Endodermal cell (in vitro differentiated cells): ENCODE measurements at regions not wholly inside any gene's neighbourhood (a gene's known extent, or its start where the extent isn't known, plus 50 kb on each side); places are given as distances from the start of the nearest gene placed in this dataset.
"Not testable (repeated sequence)": the region's sequence is repeated elsewhere in the genome, so short reads cannot be mapped to it uniquely, and the experiment has no call there.

Source experiments
- DNase-seq: peaks from one replicate; pipeline ENCODE4 v3.0.0-alpha.2; 2017
- H3K27ac ChIP-seq: 2 replicates; pipeline ENCODE4 v1.5.1; 2013; ENCODE audit warnings: mild to moderate bottlenecking, low read depth, low read length, moderate library complexity
- H3K27me3 ChIP-seq: 2 replicates; pipeline ENCODE4 v1.6.1; 2013; ENCODE audit warnings: mild to moderate bottlenecking, low read length, moderate library complexity; ENCODE audit not compliant: insufficient read depth, control insufficient read depth, poor library complexity, severe bottlenecking
- H3K36me3 ChIP-seq: 2 replicates; pipeline ENCODE4 v1.7.0; 2013; ENCODE audit warnings: mild to moderate bottlenecking, low read length, moderate library complexity; ENCODE audit not compliant: control insufficient read depth, insufficient read depth
- H3K4me1 ChIP-seq: one replicate; pipeline ENCODE4 v1.7.0; 2013; ENCODE audit warnings: low read length; ENCODE audit not compliant: control insufficient read depth, insufficient read depth
- H3K4me3 ChIP-seq: 2 replicates; pipeline ENCODE4 v1.5.1; 2013; ENCODE audit warnings: mild to moderate bottlenecking, low read length, moderate library complexity
- H3K9ac ChIP-seq: 2 replicates; pipeline ENCODE4 v1.6.1; 2013; ENCODE audit warnings: mild to moderate bottlenecking, low read length, moderate library complexity; ENCODE audit not compliant: poor library complexity, severe bottlenecking; ENCODE audit errors: extremely low read depth
- H3K9me3 ChIP-seq: 2 replicates; pipeline ENCODE4 v1.6.1; 2013; ENCODE audit warnings: mild to moderate bottlenecking, low read length, moderate library complexity; ENCODE audit not compliant: control insufficient read depth
- H3K27ac Mint-ChIP-seq: 2 replicates; pipeline ENCODE4 v1.8.0; 2020; ENCODE audit warnings: mixed read lengths
- H3K27me3 Mint-ChIP-seq: 2 replicates; pipeline ENCODE4 v1.8.0; 2021; ENCODE audit warnings: mild to moderate bottlenecking, mixed read lengths; ENCODE audit not compliant: insufficient read depth
- H3K36me3 Mint-ChIP-seq: 2 replicates; pipeline ENCODE4 v1.8.0; 2020; ENCODE audit warnings: low read depth, mixed read lengths
- H3K4me1 Mint-ChIP-seq: 2 replicates; pipeline ENCODE4 v1.8.0; 2020; ENCODE audit warnings: mixed read lengths
- H3K4me3 Mint-ChIP-seq: 2 replicates; pipeline ENCODE4 v1.8.0; 2020; ENCODE audit warnings: mild to moderate bottlenecking, moderate library complexity, mixed read lengths
- H3K9me3 Mint-ChIP-seq: 2 replicates; pipeline ENCODE4 v1.8.0; 2020; ENCODE audit warnings: mild to moderate bottlenecking, mixed read lengths
- WGBS, 2 experiments: methylation state at CpG; one replicate each; pipeline versions ENCODE4 v1.1.5 to v1.1.7; 2013; ENCODE audit warnings: missing lambda C conversion rate in 2 of 2, mixed read lengths in 1 of 2; ENCODE audit not compliant: insufficient coverage in 1 of 2, insufficient read length in 1 of 2; 5-methylcytosine and 5-hydroxymethylcytosine counted together
- TF ChIP-seq, protein P1 (sequence below): fragments of 200-600 bp; sonication (generic); conservative IDR thresholded peaks from 2 replicates; pipeline ENCODE4 v1.5.0; 2021; ENCODE audit warnings: antibody characterized with exemption, mild to moderate bottlenecking

DNA sequence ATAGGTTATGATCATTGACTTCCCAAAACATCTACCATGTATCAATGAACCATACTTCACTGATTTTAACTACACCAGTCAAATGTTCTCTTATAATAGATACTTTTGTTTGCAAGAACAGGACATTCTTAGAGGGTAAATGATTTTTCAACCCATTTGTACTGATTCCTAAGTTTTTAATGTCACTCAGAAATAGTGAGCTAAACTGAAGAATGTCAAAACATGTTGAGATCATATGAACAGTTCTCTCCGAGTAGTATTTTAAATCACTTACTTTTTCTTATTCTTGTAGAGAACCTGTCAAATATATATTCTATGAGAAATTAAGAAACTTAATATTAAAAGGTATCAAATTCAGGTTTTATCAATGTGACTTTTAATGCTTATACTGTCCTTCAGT lies 1362.9 kb upstream of the SLC39A10 start:
- H3K4me3 Mint-ChIP-seq, result no peak overlapping the region
- WGBS, 2 experiments, result 71% methylated on average over 1 of the region's 1 CpG; no CpG with 5 or more reads in 1 of the 2 experiments
- H3K9me3 Mint-ChIP-seq, result no peaks in the 10 kb centered on the region
- H3K4me3 ChIP-seq, result no peak overlapping the region
- TF ChIP-seq, protein P1, sequence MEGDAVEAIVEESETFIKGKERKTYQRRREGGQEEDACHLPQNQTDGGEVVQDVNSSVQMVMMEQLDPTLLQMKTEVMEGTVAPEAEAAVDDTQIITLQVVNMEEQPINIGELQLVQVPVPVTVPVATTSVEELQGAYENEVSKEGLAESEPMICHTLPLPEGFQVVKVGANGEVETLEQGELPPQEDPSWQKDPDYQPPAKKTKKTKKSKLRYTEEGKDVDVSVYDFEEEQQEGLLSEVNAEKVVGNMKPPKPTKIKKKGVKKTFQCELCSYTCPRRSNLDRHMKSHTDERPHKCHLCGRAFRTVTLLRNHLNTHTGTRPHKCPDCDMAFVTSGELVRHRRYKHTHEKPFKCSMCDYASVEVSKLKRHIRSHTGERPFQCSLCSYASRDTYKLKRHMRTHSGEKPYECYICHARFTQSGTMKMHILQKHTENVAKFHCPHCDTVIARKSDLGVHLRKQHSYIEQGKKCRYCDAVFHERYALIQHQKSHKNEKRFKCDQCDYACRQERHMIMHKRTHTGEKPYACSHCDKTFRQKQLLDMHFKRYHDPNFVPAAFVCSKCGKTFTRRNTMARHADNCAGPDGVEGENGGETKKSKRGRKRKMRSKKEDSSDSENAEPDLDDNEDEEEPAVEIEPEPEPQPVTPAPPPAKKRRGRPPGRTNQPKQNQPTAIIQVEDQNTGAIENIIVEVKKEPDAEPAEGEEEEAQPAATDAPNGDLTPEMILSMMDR, result no peak
- H3K36me3 Mint-ChIP-seq, result no peaks in the 10 kb centered on the region
- DNase-seq, result no peak
- H3K27ac ChIP-seq, result no peak overlapping the region
- H3K27ac Mint-ChIP-seq, result no peak overlapping the region
- H3K27me3 ChIP-seq, result no peaks in the 10 kb centered on the region
- H3K4me1 ChIP-seq, result no peaks in the 10 kb centered on the region
- no peaks in the 10 kb centered on the region for H3K9me3 ChIP-seq
- no peaks in the 10 kb centered on the region for H3K27me3 Mint-ChIP-seq
- H3K9ac ChIP-seq, result no peak overlapping the region
- H3K4me1 Mint-ChIP-seq, result no peaks in the 10 kb centered on the region
- no peaks in the 10 kb centered on the region for H3K36me3 ChIP-seq

DNA sequence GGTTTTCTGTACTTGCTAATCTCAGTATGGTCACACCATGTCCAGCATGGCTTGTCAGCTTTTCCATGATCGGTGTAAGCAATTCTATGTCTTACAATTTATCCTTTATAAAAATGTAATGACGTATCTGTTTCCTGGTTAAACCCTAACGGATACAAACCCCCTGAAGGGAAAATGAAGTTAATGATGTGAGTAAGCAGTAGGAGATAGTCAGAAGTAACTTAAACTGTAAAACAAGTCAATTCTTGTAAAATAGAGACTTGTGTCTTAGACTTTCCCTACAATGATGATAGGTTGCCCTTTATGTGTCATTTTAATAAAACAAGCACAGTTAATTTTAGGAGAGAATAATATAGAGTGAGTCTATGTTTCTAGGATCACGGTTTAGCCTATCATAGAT lies 1365.9 kb upstream of the SLC39A10 start:
- H3K27me3 Mint-ChIP-seq, result no peaks in the 10 kb centered on the region

DNA sequence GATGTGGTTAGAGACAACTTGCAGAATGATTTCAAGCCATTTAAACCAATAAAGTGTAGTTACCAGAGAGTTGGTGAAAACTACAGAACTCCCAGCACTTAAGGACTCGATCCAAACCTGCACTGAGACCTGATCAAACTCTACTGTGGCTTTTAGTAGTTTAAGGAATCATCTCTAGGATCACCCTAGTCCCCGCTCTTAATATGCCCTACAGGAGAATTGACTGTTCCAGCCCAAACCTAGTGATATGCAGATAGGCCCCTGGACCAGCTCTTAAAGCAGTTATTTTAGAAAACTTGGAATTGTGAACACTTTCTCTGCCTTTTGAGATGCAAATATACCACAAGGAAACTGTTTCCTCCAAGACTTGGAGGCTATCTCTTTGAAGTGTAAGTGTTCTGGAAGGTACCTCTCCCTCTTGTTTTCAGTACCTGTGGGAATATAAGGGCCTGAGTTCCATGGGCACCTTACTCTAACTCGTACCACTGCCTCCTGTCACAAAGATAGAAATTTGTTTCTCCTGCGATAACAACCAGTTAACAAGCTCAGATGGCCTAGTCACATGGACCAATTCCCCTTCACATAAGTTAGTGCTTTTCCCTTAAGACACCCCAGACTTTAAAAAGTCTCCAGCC lies 1367.2 kb upstream of the SLC39A10 start:
- no peaks in the 10 kb centered on the region for H3K36me3 ChIP-seq
- TF ChIP-seq, protein P1, result no peak
- no peak overlapping the region for H3K27ac ChIP-seq
- no peaks in the 10 kb centered on the region for H3K4me1 Mint-ChIP-seq
- H3K27ac Mint-ChIP-seq, result no peak overlapping the region
- H3K9me3 Mint-ChIP-seq, result no peaks in the 10 kb centered on the region
- no peaks in the 10 kb centered on the region for H3K4me1 ChIP-seq
- no peaks in the 10 kb centered on the region for H3K9me3 ChIP-seq
- no peak overlapping the region for H3K4me3 Mint-ChIP-seq
- DNase-seq, result no peak
- H3K27me3 Mint-ChIP-seq, result no peaks in the 10 kb centered on the region
- 75 to 89% methylated on average over 3 to 4 of the region's 4 CpGs for WGBS, 2 experiments
- no peaks in the 10 kb centered on the region for H3K27me3 ChIP-seq
- no peak overlapping the region for H3K4me3 ChIP-seq
- no peaks in the 10 kb centered on the region for H3K36me3 Mint-ChIP-seq
- H3K9ac ChIP-seq, result no peak overlapping the region

More for the DNA sequence above, 1365.9 kb upstream of the SLC39A10 start:
- Histone ChIP-seq H3K27me3 (no peaks in the 10 kb centered on the region), H3K27ac (no peak overlapping the region), H3K4me1 (no peaks in the 10 kb centered on the region), H3K9me3 (no peaks in the 10 kb centered on the region), H3K4me3 (no peak overlapping the region), H3K9ac (no peak overlapping the region), H3K36me3 (no peaks in the 10 kb centered on the region)
- Mint-ChIP-seq H3K36me3 (no peaks in the 10 kb centered on the region), H3K4me3 (no peak overlapping the region), H3K27ac (no peak overlapping the region), H3K9me3 (no peaks in the 10 kb centered on the region), H3K4me1 (no peaks in the 10 kb centered on the region)
- 89% methylated on average over 4 of the region's 4 CpGs; no CpG with 5 or more reads in 1 of the 2 experiments for WGBS, 2 experiments
- DNase-seq, result no peak
- TF ChIP-seq, protein P1, result no peak

DNA sequence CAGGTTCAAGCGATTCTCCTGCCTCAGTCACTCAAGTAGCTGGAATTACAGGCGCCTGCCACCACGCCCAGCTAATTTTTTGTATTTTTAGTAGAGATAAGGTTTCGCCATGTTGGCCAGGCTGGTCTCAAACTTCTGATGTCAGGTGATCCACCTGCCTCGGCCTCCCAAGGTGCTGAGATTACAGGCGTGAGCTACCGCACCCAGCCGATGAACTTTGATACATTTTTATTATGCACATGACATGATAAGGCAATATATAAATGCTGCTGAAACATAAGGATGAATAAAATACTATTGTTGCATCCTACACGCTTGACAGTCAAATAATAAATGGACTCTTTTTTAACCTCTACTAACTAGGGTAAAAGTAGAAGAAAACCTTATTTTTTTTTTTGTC lies 1380.4 kb upstream of the SLC39A10 start:
- H3K36me3 ChIP-seq, H3K27me3 ChIP-seq, H3K4me1 Mint-ChIP-seq, H3K4me3 Mint-ChIP-seq, H3K4me3 ChIP-seq, H3K36me3 Mint-ChIP-seq, H3K9ac ChIP-seq, H3K27ac ChIP-seq, H3K9me3 Mint-ChIP-seq, DNase-seq, H3K9me3 ChIP-seq, H3K27ac Mint-ChIP-seq, H3K27me3 Mint-ChIP-seq, H3K4me1 ChIP-seq: not testable (repeated sequence)
- WGBS, 2 experiments, result 89% methylated on average over 9 of the region's 9 CpGs; no CpG with 5 or more reads in 1 of the 2 experiments
